ENCODE measurements at regions not wholly inside any gene's neighbourhood (a gene's known extent, or its start where the extent isn't known, plus 50 kb on each side); places are given as distances from the start of the nearest gene placed in this dataset.

DNA sequence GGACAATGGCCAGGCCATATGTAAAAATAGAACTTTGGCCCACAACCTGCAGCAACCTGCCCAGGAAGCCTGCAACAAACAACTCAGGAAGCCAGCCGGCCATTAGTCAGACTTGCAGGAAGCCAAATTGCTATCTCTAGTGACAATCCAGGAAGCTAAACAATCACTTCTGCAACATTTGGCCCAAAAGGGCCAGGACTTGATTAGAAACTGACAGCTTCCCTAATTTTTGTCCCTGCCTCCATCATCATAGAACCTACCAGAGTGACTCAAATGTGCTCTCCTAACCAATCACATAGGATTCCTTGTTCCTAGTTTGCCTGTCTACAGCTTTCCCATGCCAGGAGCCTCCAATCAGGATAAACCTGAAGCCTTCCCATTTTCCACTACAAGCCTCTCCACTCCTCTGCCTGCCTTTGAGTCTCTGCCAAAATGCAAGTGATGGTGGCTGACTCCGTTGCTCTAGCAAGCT, 639.3 kb downstream of the PTPRU start:
- DNase-seq (ENCODE audit: low read depth, low spot score) = no peak

DNA sequence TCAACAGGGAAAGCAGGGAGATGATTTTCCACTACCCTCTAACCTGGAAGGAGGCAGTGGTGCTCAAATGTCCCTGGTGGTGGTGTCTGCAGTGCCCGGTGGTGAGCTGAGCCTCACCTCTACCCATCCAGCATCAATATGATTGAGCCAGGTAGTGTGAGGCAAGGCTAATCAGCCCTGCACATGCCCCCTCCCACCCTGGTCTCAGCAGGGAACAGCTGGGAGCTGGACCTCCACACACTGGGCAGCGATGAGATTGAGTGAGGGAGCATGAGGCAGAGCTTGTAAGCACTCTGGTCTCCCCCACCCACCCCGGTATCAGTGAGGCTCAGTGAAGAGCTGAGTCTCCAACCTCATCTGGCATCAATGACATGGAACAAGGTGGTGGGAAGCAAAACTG, 634.3 kb downstream of the PTPRU start:
- DNase-seq (ENCODE audit: low read depth, low spot score) = no peak

DNA sequence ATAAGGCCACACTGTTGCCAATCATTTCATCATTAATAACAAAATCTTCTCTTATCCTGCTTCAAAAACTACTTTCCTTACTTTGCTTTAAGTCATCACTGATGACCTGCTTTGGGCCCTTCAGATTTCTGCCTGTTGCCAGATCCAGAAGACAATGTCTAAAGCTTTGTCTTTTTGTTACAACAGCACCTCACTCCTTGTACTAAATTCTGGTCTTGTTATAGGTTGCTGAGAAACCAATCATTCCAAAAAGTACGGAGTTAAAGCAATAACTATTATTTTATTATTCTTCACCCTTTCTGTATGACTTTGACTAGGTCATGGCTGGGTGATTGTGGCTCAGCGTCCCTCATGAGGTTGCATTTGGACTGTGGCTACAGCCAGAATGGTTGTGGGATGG, 633.5 kb downstream of the PTPRU start:
- DNase-seq (ENCODE audit: low read depth, low spot score) = no peak

DNA sequence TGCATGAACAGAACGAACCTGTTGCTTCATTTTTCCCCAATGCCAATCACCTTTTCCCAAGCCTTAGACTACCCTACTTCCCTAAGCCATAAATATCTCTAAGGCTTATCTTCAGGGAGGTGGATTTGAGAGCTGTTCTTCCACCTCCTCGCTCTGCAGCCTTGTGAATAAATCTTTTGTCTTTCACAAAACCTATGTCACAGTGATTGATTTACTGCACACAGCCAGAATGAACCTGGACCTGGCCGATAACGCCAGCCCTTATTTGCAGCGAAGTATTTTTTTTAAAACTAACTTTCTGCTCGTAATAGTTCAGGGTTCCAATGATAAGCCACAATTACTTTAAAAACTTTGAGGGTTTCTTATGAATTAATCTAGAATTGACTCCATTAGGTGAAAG, 632.6 kb downstream of the PTPRU start:
- DNase-seq (ENCODE audit: low read depth, low spot score) = no peak

DNA sequence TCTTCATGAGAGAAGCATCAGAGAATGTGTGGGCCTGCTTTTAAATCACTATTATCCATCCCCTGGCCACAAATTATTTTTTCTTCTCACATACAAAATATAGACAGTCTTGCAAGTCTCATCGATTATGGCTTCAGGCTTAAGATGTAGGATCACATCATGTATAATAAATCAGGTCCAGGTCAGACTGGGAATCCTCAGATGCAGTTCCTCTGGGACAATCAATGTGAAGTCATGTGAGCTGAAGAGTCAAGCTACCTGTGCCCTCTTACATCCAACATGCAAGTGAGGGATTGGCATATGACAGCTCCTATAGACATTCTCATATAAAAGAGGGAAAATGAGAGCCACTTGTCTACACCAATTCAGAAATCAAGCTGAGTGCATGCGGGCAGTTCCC, 631.8 kb downstream of the PTPRU start:
- DNase-seq (ENCODE audit: low read depth, low spot score) = no peak

DNA sequence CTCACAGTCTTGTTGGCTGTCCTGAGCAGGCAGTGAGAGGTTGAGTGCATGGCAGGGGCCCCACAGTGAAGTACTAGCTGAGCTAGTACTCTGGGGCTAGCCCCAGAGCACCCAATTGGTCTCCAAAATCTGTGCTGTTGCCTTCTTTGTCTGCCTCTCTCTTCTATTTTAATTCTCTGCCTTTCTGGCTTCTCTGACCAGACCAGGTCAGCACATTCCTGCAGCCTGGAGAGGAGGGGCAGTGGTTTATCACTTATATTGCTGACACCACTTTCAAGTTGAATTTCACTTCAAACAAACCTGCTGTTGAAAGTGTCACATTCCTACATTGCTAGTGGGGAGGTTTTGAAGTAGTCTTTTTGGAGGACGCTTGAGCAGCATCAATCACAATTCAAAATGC, 628.7 kb downstream of the PTPRU start:
- DNase-seq (ENCODE audit: low read depth, low spot score) = no peak

DNA sequence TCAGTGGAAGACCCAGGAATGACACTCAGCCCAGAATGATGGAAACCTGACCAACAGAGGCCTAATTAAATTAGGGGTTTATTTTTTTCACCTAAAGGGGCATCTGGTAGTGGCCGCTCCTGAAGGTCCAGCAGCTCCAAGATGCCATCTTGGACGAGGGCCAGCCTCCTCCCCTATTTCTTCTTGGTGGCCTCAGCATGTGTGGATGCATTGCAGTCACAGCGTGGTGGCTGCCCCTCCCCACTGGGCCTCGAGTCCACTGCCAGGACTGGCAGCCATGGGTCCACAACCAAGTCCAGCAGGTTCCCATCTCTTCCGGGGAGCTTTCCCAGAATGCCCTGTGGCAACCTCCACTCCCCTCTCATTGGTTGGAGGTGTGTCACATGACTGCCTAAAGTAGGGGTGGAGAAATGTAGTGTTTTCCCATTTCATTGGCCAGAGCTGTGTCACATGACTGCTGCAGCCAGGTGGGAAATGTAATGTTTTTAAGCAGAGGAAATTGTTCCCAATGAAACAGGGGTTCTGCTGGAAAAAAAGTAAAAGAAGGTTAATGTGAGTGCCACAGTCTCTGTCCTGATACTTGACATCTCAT, 628.2 kb downstream of the PTPRU start:
- DNase-seq (ENCODE audit: low read depth, low spot score) = no peak

DNA sequence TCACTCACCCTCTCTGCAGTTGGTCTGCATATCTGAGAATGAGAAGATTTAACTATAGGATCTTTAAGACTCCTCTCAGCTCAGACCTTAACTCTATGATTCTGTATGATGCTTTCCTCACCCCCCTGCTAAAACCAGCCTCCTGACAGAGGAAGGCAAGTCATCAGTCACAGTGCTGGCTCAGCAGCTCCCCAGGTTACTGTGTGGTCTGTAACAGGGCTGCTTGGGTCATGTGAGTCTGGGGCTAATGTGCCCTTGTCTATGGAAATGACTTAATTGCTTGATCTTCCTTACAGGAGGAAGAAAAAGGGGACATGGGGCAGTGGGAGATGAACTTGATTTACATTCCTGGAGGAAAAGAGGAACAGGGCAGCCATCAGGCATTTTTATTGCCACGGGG, 625.6 kb downstream of the PTPRU start:
- DNase-seq (ENCODE audit: low read depth, low spot score) = no peak

DNA sequence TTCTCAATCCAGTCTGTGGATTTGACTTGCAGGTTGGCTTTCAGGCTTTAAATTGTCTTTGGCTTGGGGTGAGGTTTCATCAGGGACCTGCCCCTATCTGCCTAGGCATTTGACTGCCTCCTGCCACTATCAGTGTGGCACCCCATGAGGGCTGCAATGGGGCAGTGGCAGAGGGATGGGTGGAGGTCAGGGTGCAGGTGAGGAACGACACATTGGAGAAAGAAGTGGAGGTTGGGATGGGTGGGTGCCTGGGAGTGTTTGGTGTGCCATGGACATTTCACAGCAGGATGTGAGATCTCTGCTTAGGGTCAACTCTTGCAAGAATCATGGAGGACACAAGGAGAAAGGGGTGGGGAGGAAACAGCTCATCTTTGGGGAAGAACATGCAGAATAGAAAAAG, 625.1 kb downstream of the PTPRU start:
- no peak for DNase-seq (ENCODE audit: low read depth, low spot score)

DNA sequence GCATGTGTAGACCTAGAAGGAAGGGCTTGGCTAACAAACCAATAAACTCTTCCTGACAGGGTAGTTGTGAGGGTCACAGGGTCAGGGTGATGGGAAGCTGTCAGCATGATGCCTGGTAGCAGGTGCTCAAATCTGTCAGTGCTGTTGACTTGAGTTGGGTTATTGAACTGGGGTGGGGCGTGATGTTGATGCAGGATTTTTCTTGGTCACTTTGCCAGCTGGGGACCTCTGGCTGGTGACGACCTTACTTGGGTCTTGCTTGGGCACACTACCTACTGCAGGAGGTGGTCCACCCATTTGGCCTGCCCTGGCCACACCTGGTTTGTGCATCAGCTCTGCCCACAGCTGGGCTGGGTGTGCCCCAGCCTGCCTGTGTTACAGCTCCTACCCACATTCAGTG, 624.4 kb downstream of the PTPRU start:
- DNase-seq (ENCODE audit: low read depth, low spot score) = no peak

DNA sequence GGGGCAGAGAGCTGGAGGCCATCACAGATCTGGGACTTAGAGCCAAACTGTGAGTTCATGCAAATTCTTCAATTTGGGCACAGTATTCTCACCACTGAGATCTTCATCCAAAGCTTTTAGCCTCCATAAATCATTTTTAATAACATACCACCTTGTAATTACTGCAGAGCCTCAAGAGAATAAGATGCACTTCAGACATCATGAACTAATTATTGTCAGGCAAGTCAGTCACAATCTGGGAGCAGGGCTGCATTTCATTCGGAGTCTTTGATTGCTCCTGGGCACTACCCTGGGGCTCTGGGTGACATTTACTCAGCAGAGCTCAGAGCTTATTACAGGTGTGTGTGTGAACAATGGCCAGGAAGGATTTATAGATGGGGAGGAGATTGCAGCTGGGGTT, 623.7 kb downstream of the PTPRU start:
- no peak for DNase-seq (ENCODE audit: low read depth, low spot score)

DNA sequence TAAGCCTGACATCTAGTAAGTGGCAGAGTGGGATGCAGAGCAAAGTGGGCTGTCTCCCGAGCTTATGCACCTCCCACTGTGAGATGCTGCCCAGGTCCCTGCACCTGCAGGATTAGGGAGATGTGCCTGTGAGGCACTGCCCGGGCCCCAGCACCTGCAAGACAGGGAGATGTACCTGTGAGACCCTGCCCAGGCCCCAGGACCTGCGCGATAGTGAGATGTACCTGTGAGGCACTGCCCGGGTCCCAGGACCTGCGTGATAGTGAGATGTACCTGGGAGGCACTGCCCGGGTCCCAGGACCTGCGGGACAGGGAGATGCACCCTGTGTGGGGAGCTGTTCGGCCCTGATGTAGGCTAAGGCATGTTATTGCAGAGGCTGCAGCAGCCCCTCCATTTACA, 622.8 kb downstream of the PTPRU start:
- no peak for DNase-seq (ENCODE audit: low read depth, low spot score)

DNA sequence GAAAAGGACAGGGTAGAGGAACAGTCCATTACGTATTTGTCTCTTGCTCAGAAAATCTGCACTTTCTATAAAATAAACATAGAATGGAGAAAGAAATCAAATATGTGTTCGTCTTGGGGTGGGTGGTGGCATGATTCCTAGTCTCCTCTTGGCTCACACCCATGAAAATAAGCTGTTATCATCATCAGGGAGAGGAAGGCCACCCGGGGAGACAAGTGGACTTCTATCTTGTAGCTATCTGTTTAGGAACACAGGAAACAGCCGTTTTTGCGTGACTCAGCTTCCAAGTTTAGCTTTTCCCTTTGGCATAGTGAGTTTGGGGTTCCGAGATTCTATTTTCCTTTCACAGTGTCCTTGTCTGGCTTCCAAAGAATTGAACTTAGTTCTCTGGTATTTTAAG, 622.3 kb downstream of the PTPRU start:
- no peak for DNase-seq (ENCODE audit: low read depth, low spot score)

DNA sequence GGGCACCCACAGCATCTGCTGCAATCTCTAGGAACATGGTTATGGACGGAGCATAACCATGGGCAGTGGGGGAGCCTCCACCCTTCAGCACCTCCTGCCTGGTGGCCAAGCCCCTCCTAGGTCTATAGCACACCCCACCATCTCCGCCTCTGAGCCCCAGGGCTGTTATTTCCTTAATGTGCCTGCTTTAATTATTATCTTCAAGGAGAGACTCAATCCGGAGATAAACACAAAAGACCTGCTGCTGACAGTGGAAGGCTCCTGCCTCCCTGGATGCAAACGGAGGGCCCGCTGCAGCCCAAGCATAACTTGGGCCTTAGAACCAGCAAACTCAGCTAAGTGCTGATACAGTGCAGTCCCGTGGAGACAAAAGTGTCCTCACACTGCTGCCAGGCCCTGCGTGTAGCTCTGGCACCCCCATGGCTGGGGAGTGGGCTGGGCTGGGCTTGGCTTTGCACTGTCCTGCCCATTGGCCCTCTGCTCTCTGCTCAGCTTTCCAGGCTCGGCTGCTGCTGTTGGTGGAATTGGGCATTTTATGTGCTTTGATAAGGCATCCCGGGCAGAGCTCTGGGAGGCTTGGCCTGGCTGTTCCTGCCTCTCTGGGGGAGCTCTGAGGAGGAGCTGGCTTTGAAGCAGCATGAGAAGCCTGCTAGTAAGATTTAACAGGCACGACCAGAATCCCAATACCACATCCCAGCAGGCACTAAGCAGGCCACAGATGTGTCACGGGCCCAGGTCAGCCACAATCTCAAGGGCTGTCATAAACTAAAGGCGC, 620.2 kb downstream of the PTPRU start:
- DNase-seq (ENCODE audit: low read depth, low spot score) = no peak

DNA sequence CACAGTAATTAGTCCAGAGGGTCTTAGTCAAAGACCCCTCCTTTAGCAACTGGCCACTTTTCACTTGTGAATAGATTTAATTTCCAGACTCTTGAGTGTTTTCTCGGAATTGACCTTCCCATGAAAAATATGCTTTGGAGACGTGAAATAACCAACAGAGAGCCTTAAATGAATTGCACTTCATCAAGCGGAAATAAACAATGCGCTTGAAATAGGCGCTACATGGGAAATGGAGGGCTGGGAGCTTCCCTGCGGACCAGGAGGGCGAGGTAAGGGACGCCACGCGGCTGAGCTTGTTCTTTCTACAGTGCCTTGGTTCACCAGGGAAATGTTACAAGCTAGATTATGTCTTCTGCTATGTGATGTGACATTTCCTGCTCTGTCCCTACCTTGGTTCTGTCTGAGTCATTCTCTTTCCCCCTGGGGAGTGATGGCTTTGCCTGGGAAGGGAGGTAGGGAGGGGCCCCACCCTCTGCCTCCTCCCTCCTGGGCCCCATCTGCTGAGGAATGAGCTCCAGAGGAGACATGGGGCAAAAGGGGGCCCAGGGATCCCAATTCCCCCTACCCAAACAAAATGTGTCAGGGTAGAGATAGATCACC, 619.3 kb downstream of the PTPRU start:
- DNase-seq (ENCODE audit: low read depth, low spot score) = no peak

DNA sequence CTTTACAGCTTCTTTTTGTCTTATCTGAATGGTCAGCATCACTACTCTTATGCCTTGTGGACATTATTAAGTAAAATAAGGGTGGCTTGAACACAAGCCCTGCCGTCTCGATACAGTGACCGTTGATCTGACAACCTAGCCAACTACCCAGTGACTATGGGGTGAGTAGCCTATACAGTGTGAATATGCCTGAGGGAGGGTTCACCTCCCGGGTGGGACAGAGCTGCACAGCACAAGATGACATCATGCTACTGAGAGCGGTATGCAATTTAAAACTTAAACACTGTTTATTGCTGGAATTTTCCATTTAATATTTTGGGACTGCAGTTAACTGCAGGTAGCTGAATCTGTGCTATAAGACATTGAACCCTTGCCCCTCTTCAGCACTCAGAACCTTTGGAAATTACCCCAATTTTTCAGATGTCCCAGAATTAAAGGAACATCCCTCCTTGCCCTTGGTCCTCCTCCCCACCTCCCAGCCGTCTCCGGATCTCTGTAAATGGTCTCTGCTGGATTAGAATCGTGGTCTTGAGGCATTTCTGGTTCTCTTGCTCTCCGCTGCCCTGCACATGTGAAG, 618.5 kb downstream of the PTPRU start:
- DNase-seq (ENCODE audit: low read depth, low spot score) = no peak

DNA sequence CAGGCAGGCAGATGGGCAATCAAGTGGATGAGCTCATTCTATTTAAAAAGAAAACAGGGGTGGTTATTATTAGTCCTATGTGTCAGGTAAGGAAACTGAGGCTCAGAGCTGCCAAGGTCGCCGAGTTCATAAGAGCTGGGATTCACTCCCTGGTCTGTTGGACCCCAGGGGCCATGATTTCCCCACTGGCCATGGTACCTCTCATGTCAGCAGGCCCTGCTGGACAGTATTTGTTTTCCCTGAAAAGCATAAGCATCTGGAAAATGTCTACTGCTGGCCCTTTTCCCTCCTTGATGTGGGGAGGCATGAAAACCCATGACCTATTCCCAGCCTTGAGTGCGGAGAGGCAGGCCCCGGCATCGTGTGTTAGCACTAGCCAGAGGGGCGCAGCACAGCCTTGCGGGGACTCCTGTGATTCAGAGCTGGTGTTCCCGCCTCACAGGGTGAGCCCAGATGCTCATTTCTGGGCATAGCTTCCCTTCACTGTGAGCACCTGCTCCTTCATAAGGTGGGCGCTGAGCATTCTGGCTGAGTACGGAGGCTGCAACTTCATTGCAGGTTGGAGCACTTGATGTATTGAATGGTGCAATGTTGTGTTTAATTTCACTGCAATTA, 617.5 kb downstream of the PTPRU start:
- DNase-seq (ENCODE audit: low read depth, low spot score) = no peak

DNA sequence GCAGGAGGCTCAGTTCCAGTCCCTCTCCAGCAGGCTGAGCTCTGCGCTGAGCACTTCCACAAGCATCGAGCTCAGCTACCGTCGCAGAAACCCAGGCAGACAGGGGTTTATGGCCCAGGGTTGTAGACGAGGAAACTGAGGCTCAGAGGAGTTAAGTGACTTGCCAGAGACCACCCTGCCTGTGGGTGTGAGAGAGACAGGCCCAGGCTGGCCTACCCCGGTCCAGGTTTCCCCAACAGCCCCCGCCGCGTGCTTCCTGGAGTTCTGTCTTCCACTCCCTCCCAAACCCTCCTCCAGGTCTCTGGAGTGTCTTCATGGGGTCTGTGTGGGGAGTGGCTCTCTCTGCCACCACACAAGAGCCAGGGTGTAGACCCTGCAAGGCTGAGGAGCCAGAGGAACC, 615.9 kb downstream of the PTPRU start:
- no peak for DNase-seq (ENCODE audit: low read depth, low spot score)

DNA sequence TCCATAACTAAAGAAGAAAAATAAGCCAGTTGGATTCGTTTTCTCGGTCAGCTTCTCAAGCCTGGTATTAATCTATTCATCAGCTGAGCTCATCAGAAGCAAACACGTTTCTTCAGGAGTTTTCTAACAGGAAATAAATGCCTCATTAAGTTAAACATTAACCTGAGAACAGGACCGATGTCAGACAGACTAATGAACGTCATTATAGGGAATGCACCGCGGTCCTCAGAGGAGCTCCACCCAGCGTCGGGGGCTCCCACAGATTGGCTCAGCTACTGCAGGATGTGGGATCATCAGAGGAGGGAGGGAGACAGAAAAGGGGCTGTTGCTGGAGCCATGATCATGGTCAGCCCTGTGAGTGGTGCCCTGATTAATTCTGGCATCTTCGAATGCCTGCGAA, 615.4 kb downstream of the PTPRU start:
- DNase-seq (ENCODE audit: low read depth, low spot score) = no peak

DNA sequence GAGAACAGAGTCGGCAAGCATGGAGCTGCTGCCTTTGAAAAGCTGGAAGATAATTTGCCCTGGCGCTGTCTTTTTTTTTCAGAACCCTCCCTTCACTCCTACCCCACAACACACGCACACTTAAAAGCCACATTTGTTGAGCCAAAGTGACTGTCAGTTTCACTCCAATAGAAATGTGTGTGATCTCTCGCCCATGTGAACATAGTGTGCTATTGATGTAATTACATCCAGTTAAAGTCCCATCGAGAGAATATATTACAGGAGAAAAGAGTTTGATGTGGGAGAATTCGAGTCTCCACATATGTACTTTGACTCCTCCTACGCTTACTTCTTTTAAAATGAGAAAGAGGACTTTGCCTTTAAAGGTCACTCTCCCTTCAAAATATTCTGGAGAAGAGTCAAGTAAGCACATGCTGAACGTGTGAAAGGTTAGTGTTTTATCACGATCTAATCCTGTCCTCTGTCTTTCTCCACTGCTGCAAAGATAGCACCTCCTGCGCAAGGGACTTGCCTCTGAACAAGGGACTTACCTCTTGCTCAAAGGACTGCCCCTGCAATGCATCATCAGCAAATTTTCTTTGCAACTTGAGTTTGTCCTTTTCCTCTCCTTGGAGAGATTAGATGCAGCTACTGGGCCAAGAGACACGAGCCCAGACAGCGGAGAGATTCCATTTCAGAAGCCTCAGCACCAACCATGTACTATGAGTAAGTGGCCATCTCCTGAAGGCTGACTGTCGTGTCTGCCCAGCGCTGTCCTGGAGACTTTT, 613.9 kb downstream of the PTPRU start:
- DNase-seq (ENCODE audit: low read depth, low spot score) = no peak

DNA sequence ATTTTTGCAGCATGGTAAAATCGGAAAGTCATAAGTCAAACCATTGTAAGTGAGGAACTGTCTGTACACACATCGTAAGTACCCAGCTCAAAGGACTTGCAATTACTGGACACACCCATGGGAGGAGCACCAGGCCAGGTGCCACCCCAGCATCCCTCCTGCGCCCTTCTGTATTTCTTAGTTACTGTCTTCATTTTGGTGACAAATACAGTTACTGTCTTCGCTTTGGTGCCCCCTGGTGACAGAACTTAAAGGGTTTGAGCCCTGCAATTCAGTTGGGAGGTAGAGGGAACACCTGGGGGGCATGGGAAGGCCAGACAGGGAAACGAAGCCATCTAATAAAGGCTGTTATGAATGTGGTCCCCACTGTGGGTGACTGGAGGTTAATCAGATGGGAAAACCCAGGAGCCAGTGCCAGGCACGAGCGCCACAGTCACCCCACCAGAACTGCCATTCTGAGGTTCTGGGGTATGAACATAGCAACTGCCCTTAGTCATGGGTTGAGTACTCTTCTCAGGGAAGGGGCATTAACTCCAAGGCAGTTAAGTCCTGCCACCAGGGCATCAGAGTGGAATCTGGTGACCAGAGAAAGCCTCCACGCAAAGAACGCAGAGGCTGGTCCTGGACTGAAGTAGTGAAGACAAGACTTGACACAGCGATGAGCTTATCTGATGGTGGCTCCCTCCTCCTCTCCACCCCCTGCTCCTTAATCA, 612.9 kb downstream of the PTPRU start:
- DNase-seq (ENCODE audit: low read depth, low spot score) = peak; percentile 44

Measured in astrocyte of the hippocampus (primary cell).